GM12878 (cell line): ENCODE measurements at regions not wholly inside any gene's neighbourhood (a gene's known extent, or its start where the extent isn't known, plus 50 kb on each side); places are given as distances from the start of the nearest gene placed in this dataset.

Experiments used
- EED ChIP-seq: sonication (generic); IDR thresholded peaks from 2 replicates; pipeline ENCODE4 v1.6.1; 2016; ENCODE audit warnings: antibody characterized with exemption, low read depth
- ELK1 ChIP-seq: IDR thresholded peaks from 2 replicates; pipeline ENCODE4 v1.6.1; 2012; ENCODE audit warnings: low read depth, low read length, improper control_type of control experiment
- EP300 ChIP-seq, 2 experiments: fragments of 150-350 bp in 1 of 2; IDR thresholded peaks; 2 replicates each; pipeline ENCODE4 v1.6.1; 2011 to 2012; ENCODE audit warnings: low read depth in 2 of 2, low read length in 2 of 2, borderline replicate concordance in 1 of 2, improper control_type of control experiment in 1 of 2, inconsistent platforms in 1 of 2; ENCODE audit not compliant: control insufficient read depth in 1 of 2
- FOS ChIP-seq: IDR thresholded peaks from 3 replicates; pipeline ENCODE4 v1.6.1; 2011; ENCODE audit warnings: borderline replicate concordance; ENCODE audit not compliant: insufficient read length; ENCODE audit errors: extremely low read depth
- FOXM1 ChIP-seq: IDR thresholded peaks from 2 replicates; pipeline ENCODE4 v1.6.1; 2012; ENCODE audit warnings: low read depth, mild to moderate bottlenecking, inconsistent platforms, low read length, moderate library complexity
- GABPA ChIP-seq: IDR thresholded peaks from 2 replicates; pipeline ENCODE4 v1.6.1; 2014; ENCODE audit warnings: antibody characterized with exemption, low read depth, mild to moderate bottlenecking, inconsistent platforms
- JUNB ChIP-seq: IDR thresholded peaks from 2 replicates; pipeline ENCODE4 v1.6.1; 2016; ENCODE audit warnings: antibody characterized with exemption, mild to moderate bottlenecking
- MTA2 ChIP-seq: fragments of 450-650 bp; IDR thresholded peaks from 2 replicates; pipeline ENCODE4 v1.6.1; 2016; ENCODE audit warnings: low read depth, mild to moderate bottlenecking, moderate library complexity
- NR2C1 ChIP-seq: fragments of 450-650 bp; IDR thresholded peaks from 2 replicates; pipeline ENCODE4 v1.6.1; 2017; ENCODE audit warnings: antibody characterized with exemption, mild to moderate bottlenecking, moderate library complexity
- POU2F2 ChIP-seq: IDR thresholded peaks from 3 replicates; pipeline ENCODE4 v1.6.1; 2011; ENCODE audit warnings: low read depth, mild to moderate bottlenecking, low read length, borderline replicate concordance
- RAD51 ChIP-seq: fragments of 450-650 bp; IDR thresholded peaks from 2 replicates; pipeline ENCODE4 v1.6.1; 2016; ENCODE audit warnings: moderate library complexity, mild to moderate bottlenecking, inconsistent platforms
- RB1 ChIP-seq: fragments of 450-650 bp; formaldehyde crosslinking; IDR thresholded peaks from 2 replicates; pipeline ENCODE4 v1.6.1; 2017; ENCODE audit warnings: mild to moderate bottlenecking, borderline replicate concordance
- SMARCA5 ChIP-seq: fragments of 450-650 bp; IDR thresholded peaks from 2 replicates; pipeline ENCODE4 v1.6.1; 2017; ENCODE audit warnings: mild to moderate bottlenecking
- STAT1 ChIP-seq: fragments of 450-650 bp; conservative IDR thresholded peaks from 2 replicates; pipeline ENCODE4 v1.6.1; 2014; ENCODE audit warnings: antibody characterized with exemption, mild to moderate bottlenecking
- ZBTB40 ChIP-seq: fragments of 450-650 bp; IDR thresholded peaks from 2 replicates; pipeline ENCODE4 v1.6.1; 2016; ENCODE audit warnings: mild to moderate bottlenecking, moderate library complexity, borderline replicate concordance

GRCh38 chr15:44882499-44882968 is 74.0 kb upstream of the TERB2 start (continued):
- TF ChIP-seq FOXM1 (peak; percentile 96), FOS (no peak), GABPA (no peak; the same call in 1 of the 2 replicates), EP300 (IDR thresholded peaks at IDR 0.05; ENCODE audit: borderline replicate concordance in 1 of 2, control insufficient read depth in 1 of 2, low read depth in 2 of 2, low read length in 2 of 2) (peak; percentile 85 to 86; a peak in 3 of 4 replicates), JUNB (peak; percentile 99), SMARCA5 (no peak), STAT1 (no peak), POU2F2 (peak; percentile 83; the same call in 2 of the 3 replicates), RAD51 (peak; percentile 38; the same call in 1 of the 2 replicates), RB1 (no peak), MTA2 (peak; percentile 100), EED (peak; percentile 88), ELK1 (no peak), ZBTB40 (no peak), NR2C1 (peak; percentile 65)
